A673 (cell line): ENCODE measurements at regions not wholly inside any gene's neighbourhood (a gene's known extent, or its start where the extent isn't known, plus 50 kb on each side); places are given as distances from the start of the nearest gene placed in this dataset.

Experiments used
- BruUV-seq: library from RNA; stranded (reverse); fragments of 400-500 nt; replicated peaks from 2 replicates; lab custom pipeline; 2021; lab: Mats Ljungman, UMichigan
- CTCF ChIA-PET: fragments of 300-600 bp; sonication (Branson Sonifier 250); formaldehyde crosslinking; loops from one replicate; lab custom pipeline; 2022; ENCODE audit warnings: antibody characterized with exemption; lab: Charles Lee
- POLR2A ChIA-PET: fragments of 300-600 bp; sonication (Branson Sonifier 250); formaldehyde crosslinking; loops from one replicate; lab custom pipeline; 2022; ENCODE audit warnings: antibody characterized with exemption; ENCODE audit not compliant: low non-redundant PET; lab: Charles Lee
- DNase-seq: peaks from one replicate; pipeline ENCODE4 v3.0.0-alpha.2; 2015; ENCODE audit warnings: low spot score
- H3K27ac ChIP-seq: fragments of 200-600 bp; sonication (generic); 2 replicates; pipeline ENCODE4 v1.5.1; 2016; ENCODE audit warnings: mixed run types, low read depth, mild to moderate bottlenecking, mixed read lengths, antibody characterized with exemption, low read length; ENCODE audit not compliant: poor library complexity, severe bottlenecking
- H3K27me3 ChIP-seq: fragments of 200-600 bp; sonication (generic); replicated peaks from 2 replicates; pipeline ENCODE4 v1.6.1; 2017; ENCODE audit warnings: mixed run types, low read depth, mild to moderate bottlenecking, mixed read lengths, antibody characterized with exemption, low read length; ENCODE audit not compliant: insufficient read depth, poor library complexity
- H3K36me3 ChIP-seq: fragments of 200-600 bp; sonication (generic); 2 replicates; pipeline ENCODE4 v1.6.1; 2016; ENCODE audit warnings: mixed run types, mild to moderate bottlenecking, mixed read lengths, antibody characterized with exemption, low read length; ENCODE audit not compliant: insufficient read depth, poor library complexity, severe bottlenecking
- H3K4me1 ChIP-seq: fragments of 200-600 bp; sonication (generic); 2 replicates; pipeline ENCODE4 v1.6.1; 2017; ENCODE audit warnings: mixed run types, mild to moderate bottlenecking, mixed read lengths, antibody characterized with exemption, low read length; ENCODE audit not compliant: insufficient read depth, poor library complexity, severe bottlenecking
- H3K4me3 ChIP-seq: fragments of 200-600 bp; sonication (generic); 2 replicates; pipeline ENCODE4 v1.5.1; 2016; ENCODE audit warnings: low read depth, mixed run types, mild to moderate bottlenecking, mixed read lengths, low read length; ENCODE audit not compliant: poor library complexity, severe bottlenecking
- H3K9me3 ChIP-seq: fragments of 200-600 bp; sonication (generic); 2 replicates; pipeline ENCODE4 v1.6.1; 2016; ENCODE audit warnings: mixed run types, low read depth, mild to moderate bottlenecking, mixed read lengths, antibody characterized with exemption, low read length; ENCODE audit not compliant: poor library complexity, severe bottlenecking
- CTCF ChIP-seq: fragments of 300-800, 200-600 bp; sonication (generic); conservative IDR thresholded peaks from 2 replicates; pipeline ENCODE4 v1.5.1; 2017; ENCODE audit warnings: low read depth, mild to moderate bottlenecking, antibody characterized with exemption, low read length, moderate library complexity, mixed read lengths
- EZH2 ChIP-seq: fragments of 200-600 bp; sonication (generic); IDR thresholded peaks from 2 replicates; pipeline ENCODE4 v1.6.1; 2017; ENCODE audit warnings: borderline replicate concordance, low read depth, mild to moderate bottlenecking, mixed read lengths, antibody characterized with exemption, low read length; ENCODE audit not compliant: poor library complexity, severe bottlenecking
- intact Hi-C: fragments of 100-400 bp; cut with micrococcal nuclease; formaldehyde crosslinking; loops from one replicate; pipeline ENCODE4 v1.10.0; 2022; ENCODE audit not compliant: unreplicated experiment

GRCh38 chr10:3891396-3891795 lies 106.4 kb upstream of the KLF6 start:
- no peaks in the 10 kb centered on the region for H3K36me3 ChIP-seq
- H3K27me3 ChIP-seq: no peaks in the 10 kb centered on the region
- H3K4me1 ChIP-seq: no peaks in the 10 kb centered on the region
- ChIA-PET CTCF (no interaction called here), POLR2A (no interaction called here)
- TF ChIP-seq CTCF (no peak), EZH2 (no peak)
- no peak overlapping the region for H3K27ac ChIP-seq
- H3K9me3 ChIP-seq: no peaks in the 10 kb centered on the region
- DNase-seq: no peak
- no peak overlapping the region for H3K4me3 ChIP-seq
- no TSS peak for BruUV-seq
- intact Hi-C loops: no loop called here

GRCh38 chr10:3890602-3891352 lies 105.8 kb upstream of the KLF6 start:
- Histone ChIP-seq H3K4me3 (no peak overlapping the region), H3K27me3 (no peaks in the 10 kb centered on the region), H3K4me1 (no peaks in the 10 kb centered on the region), H3K9me3 (no peaks in the 10 kb centered on the region), H3K36me3 (no peaks in the 10 kb centered on the region), H3K27ac (no peak overlapping the region)
- DNase-seq: no peak
- intact Hi-C loops: no loop called here
- POLR2A ChIA-PET: no interaction called here
- CTCF ChIA-PET: no interaction called here
- TF ChIP-seq CTCF (no peak), EZH2 (no peak)
- no TSS peak for BruUV-seq

GRCh38 chr10:3889961-3890522 lies 105.0 kb upstream of the KLF6 start:
- Histone ChIP-seq H3K4me3 (no peak overlapping the region), H3K36me3 (no peaks in the 10 kb centered on the region), H3K4me1 (no peaks in the 10 kb centered on the region), H3K27me3 (no peaks in the 10 kb centered on the region), H3K9me3 (no peaks in the 10 kb centered on the region), H3K27ac (no peak overlapping the region)
- ChIA-PET CTCF (no interaction called here), POLR2A (no interaction called here)
- DNase-seq: no peak
- intact Hi-C loops: no loop called here
- no peak for TF ChIP-seq EZH2
- TF ChIP-seq CTCF: no peak
- BruUV-seq: no TSS peak
